HG03045 (cell line): ENCODE measurements at regions not wholly inside any gene's neighbourhood (a gene's known extent, or its start where the extent isn't known, plus 50 kb on each side); places are given as distances from the start of the nearest gene placed in this dataset.
"Not testable (repeated sequence)": the region's sequence is repeated elsewhere in the genome, so short reads cannot be mapped to it uniquely, and the experiment has no call there.

Experiments used
- ATAC-seq: cut with Tn5 transposase; IDR thresholded peaks from one replicate; pipeline ENCODE4 v1.9.1; 2021; ENCODE audit warnings: mild to moderate bottlenecking, moderate library complexity; ENCODE audit not compliant: unreplicated experiment

DNA sequence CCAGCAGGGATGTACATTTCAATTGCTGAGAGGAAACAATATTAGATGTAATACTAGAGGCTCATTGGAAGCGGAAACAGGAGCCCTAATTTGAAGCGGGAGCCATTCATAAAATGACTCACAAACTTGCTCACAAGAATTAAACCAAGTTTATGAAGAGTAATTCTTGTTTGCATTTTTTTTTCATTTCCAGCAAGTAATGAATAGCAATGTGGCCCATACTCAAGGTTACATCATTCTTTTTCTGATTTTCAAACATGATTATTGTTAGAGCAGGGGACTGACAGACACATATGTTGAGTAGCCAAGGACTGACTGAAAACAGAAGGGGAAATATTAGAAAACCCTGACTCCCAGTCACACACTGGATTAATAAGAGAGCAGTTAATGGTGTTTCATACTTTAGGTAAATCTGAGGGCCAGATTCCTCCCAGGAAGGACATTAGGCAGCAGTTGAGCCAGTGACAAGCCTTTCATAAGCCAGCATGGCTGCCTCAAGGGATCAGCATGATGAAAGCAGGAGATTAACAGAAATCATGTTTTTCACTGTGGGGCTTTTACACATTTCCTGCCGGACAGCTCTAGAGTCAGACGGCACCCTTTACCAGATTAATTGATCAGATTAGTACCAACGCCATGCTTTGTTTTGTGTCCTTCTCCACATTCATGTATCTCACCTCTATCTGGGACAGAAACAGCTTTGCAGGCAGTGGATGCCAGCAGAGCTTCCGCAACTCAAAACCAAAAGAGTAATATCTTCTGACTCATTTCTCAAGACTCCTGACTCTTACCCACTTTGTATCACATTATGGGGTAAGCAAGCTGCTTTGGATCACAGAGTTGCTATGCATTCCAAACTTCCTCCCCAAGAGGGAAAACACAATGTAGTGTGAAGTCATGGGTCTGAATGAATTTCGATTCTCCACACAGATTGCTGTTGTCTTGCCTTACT, 831.6 kb downstream of the KCNA4 start:
- no peak for ATAC-seq

DNA sequence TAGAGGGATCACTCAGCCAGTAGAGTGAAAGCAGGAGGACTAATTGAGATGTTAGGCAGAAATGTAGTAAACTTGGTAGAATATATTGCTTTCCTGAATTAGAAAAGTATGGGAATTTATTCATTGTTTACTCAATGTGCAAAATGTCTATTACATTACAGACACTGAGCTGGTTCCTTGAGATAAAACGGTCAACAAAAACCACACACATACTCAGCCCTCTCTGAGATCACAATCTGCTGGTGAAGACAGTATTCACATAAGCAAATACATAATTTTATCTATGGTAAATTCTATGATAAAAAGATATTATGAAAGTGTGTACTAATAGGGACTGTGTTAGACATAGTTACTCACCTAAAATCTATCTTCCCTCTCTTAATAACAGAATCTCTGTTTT, 833.5 kb downstream of the KCNA4 start:
- ATAC-seq: no peak

DNA sequence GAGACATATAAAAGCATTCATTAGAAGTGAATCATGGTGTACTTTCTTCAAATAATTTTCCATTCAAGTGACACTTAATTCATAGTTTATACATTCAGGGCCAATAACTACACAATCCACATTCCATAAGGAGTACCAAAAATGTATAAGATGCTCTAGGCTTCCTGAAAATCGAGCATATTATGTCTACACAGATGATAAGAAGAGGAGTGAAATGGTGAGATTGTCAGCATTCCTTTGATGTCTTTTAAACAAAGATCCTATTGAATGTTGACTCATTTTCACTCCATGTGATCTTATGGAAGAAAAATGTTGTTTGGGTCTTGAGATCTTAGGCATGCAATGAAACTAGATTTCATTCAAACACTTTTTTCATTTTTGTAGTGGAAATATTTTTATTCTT, 843.2 kb downstream of the KCNA4 start:
- no peak for ATAC-seq

DNA sequence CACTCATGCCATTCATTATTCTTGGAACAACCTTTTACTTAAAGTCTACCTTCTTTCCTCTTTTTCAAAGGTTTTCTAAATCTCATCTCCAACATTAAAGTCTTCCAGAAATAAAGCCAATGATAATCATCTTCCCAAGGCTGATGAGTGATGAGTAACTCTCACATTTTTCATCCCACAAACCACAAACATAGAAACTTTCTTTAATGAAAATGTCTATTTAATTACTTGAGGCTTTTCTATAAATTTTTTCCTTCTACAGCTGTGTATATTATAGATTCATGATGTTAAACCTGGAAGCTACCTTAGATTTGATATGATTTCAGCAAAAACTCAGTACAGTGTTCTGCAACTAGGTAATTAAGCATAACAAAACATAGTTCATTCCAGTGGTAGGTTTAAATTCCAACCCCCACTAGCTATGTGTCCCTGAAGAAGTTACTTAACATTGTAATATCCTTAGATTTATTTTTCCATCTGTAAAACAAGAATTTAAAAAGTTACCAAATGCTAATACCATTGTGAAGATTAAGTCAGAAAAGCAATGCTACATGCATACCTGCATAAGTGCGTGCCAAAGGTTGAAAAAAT, 845.4 kb downstream of the KCNA4 start:
- no peak for ATAC-seq

DNA sequence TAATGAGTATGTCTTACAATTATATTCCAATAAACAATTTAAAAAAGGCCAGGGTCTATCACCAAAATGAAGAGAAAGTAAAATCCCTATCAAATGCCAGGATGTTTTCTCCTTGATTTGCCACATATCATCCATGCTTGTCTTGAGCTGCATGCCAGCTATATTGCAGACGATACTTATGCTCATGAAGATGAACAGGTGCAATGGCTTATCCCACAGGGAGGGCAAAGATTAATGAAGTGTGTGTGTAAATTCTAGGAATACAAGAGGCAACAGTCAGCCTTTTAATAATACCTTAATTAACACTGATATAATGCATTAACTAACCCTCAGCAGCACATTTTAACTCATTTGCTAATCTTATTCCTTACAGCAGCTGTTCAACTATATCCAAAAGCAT, 850.5 kb downstream of the KCNA4 start:
- ATAC-seq: no peak

DNA sequence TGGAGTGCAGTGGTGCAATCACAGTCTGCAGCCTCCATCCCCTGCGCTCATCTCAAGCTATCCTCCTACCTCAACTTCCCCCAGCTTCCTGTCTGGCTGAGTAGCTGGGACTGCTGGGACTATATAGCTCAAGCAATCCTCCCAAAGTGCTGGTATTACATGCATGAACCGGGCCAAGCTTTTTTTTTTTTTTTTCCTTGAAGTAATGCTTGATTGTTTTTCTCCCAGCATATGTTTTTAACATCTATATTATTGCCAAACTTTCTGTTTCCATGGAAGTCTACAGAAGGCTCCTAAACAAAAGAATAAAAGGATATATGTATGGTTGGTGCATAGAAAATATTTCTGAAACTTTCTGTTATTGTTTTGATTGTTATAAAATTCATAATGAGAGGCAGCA, 853.6 kb downstream of the KCNA4 start:
- no peak for ATAC-seq

DNA sequence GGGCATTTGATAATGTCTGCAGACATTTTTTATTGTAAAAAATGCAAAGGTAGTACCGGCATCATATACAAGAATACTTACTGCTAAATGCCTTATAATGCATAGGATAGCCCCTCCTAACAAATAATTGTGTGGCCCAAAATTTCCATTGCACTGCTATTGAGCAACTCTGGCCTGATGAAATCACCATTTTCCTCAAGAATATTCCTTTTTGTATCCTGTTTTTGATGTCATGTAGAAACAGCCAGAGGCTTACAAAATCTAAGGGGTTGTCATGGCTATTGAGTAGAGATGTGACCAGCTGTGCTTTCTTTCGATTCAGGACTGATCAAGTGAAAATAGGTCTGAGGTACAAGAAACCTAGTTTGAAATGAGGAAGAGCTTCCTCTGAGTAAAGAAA, 854.3 kb downstream of the KCNA4 start:
- ATAC-seq: no peak

DNA sequence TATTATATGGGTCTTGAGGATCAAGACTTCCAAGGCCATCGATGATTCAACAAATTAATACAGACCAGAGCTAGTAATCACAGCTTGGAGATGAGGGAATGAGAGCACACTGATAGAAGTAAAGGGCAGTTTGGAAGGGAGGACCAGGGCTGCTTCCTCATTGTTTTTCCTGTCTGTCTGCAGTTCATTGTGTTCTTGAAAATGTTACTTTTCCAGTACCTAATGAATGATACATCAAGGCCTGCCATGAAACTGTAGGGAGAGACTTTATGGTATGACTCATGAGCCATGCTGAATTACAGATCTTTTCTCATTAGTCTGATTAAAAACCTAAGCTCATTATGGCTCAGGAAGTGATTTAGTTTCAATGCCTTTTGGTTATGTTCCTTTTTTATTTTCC, 855.6 kb downstream of the KCNA4 start:
- ATAC-seq: no peak

DNA sequence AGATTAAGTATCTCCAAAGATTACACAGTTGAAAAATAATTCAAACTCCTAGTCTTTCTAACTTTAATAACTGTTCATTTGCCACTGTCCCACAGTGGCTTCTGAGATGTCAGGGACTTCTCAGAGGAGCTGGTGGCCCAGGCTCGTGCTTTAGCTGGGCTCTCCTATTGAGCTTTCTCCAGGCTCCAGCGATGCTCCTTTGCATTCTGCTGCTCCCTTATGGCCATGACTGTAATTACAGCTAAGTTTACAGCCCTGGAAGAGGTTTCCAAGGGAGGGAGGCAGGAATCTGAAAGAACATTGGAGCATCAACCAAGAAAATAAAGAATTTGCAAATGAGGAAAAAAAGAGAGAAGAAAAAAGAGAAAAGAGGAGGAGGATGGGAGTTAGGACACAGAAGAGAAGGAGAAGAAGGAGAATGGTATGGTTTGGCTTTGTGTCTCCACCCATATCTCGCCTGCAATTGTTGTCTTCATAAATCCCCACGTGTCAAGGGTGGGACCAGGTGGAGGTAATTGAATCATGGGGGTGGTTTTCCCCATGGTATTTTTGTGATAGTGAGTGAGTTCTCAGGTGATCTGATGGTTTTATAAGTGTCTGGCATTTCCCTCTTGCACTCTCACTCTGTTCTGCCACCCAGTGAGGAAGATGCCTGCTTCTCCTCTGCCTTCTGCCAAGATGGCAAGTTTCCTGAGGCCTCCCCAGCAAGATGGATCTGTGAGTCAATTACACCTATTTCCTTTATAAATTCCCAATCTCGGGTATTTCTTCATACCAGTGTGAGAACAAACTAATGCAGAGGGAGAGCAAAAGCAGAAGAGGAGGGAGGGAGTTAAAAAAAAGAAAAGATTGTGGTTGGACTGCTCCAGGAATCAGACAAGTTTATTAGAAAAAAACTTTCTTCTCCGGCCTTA, 857.0 kb downstream of the KCNA4 start:
- ATAC-seq: peak; percentile 50

DNA sequence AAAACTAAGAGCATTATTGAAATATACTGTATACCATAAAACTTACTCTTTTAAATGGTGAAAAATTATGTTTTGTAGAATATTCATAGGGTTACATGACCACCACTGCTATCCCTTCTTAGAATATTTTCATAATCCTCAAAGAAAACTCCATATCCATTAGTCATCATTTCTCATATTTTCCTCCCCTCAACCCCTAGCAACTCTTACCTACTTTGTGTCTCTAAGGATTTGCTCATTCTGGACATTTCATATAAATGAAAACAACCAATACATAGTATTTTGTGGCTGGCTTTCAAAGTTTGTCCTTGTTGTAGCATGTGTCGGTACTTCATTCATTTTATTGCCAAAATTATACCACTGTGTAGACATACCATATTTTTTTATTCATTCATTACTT, 863.8 kb downstream of the KCNA4 start:
- ATAC-seq: no peak

DNA sequence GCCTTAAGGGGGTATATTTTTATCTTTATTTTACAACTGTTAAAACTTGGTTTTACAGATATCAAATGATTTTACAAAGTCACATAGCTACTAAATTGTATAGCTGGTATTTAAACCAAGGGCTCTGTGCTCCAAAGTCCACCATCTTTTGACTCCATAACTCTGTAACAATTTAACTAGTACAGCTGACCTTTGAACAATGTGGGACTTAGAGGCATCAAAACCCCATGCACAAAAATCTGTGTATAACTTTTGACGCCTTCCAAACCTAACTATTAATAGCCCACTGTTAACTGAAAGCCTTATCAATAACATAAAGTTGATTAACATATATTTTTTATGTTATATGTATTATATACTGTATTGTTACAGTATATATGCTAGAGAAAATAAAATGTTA, 874.3 kb downstream of the KCNA4 start:
- ATAC-seq: not testable (repeated sequence)

DNA sequence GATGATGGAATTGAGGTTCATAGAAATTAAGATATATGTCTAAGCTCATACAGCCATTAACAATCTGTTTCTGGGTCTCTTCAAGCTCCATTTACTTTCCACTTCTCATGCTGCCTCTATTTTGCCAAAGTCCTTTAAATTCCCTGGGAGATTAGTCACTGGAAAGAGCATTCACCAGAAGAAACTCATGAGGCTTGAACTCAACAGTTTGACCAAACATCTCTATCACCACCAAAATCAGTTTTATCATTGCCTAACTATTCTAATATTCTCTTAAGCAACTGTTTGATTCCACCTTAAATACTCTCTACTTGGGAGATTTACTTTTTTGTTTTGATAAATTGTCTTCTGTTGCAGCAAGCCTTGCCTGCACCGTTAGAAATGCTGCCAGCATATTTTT, 881.3 kb downstream of the KCNA4 start:
- ATAC-seq: no peak

DNA sequence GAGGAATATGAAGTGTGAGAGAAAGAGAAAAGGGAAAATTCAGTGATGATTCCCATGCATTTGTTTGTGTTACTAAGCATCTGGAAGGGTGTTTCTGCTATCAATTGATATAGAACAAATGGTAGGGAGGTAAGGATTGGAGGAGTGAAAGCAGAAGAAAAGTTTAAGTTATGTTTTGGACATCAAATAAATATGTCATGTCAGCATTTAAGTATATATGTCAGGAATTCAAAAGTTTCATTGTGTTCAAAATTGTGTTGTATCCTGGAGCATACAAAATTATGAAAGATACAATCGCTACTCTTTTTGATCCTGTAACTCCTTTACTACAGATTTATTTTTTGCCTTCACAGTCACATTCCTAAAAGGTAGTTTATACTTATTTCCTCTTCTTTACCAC, 885.8 kb downstream of the KCNA4 start:
- ATAC-seq: no peak

DNA sequence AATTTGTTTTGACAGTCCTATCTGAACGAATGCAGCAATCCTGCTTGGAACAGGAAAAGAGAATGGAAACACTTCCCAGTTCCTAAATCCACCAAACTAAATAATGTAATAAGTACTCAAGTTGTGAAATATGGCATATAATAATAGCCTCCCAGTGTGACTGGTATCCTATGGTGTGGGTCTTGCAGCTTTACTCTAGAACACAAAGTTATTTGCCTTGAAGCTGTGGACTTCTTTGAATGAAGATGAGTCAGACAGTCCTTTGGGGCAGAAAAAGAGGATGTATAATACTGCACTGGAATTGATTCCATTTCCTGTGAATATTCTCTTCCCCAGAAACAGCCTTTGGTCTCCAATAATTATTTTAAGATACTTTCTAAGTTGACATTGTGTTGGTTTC, 887.0 kb downstream of the KCNA4 start:
- no peak for ATAC-seq

DNA sequence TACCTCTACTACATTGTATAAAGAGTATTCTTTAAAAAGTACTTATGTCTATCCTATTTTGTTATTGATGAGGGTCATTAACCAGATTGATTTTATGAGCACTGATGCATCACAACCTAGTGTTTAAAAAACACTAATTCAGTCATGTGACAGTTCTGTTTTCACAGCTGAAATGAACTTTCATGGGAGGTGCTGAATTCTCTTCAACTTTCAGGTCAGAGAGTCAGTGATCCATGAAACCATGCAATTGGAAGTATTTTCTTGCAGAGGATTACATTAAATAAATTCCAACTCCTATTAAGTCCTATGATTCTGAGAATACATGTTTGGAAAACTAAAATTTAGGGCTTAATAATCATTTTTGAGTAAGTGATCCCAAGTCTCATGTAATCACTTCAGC, 889.4 kb downstream of the KCNA4 start:
- ATAC-seq: no peak

DNA sequence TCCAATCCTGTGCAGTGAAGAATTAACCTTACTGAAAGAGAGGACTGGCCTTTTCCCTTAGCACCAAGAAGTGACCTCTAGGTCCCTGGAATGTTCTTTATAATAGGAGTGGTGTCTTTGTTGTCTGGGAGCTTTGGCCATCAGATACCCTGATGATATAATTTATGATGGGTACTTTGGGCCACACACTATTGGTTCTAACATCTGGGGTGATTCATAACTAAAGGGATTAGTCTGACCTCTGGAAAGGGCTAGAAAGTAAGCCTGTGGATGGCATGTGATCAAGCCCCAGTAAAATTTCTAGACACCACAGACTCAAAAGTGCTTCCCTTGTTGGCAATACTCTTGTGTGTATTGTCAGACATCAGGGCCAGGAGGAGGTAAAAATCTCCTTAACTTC, 891.2 kb downstream of the KCNA4 start:
- ATAC-seq: no peak

DNA sequence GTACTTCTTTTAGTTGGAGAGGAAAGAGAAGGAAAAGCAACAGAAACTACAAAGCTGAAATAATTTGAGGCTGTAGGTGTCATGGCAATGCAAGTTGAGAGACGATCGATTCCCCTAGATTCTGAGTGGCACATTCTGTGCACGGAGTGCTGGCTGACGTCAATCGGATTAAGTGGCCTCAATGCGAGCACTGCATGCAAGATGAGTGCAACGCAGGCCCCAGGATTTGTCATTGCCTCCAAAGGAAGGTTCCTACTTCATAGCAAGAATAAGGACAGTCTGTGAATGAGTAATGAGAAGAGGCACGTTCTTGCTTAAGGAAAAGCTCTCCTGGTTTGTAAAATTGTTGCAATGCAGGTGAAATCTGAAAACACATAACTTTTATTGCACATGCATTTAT, 892.4 kb downstream of the KCNA4 start:
- no peak for ATAC-seq

DNA sequence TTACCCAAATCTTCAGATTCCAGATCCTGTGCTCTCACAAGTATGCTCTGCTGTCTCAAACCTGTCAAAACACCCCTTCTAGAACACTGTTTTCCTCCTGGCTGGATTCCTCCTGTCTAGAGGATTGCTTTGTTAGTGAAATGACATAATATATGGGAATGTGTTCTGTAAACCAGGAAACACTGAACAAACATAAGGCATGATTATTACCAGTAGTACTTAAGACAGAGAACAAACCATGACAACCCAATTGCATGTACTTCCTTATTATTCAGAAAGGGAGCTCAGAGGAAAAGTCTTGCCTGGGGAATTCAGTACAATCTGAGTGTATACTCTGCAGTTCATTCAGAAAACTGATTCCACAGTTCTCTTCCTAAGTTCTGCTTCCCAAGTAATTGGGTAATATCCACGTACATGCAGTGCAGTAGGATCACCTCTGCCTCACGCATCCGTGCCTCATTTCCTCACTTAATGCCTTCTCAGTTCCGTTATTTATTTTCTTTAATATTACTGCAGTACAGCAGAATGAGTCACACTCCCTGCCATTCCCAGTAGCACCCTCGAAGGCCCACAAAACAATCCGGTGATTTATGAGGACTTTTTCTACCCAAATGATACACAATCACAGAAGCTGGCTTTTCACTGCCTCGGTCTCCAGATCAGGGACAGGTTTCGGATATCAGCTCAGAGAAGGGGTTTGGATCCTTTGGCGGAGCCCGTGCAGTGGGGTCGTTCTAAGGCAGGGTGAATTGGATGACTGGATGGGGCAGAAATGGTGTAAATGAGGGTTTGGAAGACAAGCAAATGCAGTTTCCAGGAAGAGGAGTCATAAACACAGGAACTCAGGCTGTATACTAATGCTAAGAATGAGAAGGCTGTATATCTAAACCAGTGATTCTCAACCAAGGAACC, 896.9 kb downstream of the KCNA4 start:
- ATAC-seq: no peak

DNA sequence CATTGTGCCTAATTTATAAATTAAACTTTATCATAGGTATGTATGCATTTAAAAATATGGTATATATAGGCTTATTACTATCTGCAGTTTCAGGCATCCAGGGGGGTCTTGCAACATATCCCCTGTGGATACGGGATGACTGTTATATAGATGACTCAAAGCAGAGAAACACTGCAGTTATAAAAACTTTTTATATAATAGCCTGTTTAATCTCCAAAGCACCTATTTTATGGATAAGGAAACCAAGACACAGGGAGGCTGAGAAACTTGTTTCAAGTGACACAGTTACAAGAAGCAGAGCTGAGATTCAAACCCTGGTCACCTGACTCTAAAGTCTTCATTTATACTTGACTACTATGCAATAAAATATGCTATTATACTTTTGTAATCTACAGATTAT, 897.7 kb downstream of the KCNA4 start:
- ATAC-seq: no peak

DNA sequence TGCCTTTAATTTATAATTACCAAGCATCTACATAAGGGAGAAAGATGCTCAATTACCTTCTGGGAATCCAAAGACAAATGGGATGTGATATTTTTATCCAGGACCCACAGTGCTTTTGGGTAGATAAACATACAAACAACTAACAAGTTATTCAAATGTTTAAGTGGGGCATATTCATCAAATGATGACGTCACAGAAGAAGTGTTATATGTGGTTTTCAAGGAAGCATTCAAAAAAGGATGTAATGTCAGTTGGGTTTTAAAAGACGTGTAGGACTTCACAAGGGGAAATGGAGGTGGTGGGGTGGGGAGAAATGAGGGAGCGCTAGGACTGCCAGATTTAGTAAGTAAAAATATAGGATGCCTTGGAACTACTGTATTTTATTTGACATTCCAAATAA, 915.9 kb downstream of the KCNA4 start:
- ATAC-seq: no peak
